B cell (primary cell): ENCODE measurements at regions not wholly inside any gene's neighbourhood (a gene's known extent, or its start where the extent isn't known, plus 50 kb on each side); places are given as distances from the start of the nearest gene placed in this dataset.

ENCODE experiments used
- ATAC-seq: fragments of 200-7000 bp; cut with Tn5 transposase; one replicate; pipeline ENCODE4 v1.10.0; 2021; ENCODE audit warnings: low read depth, mild to moderate bottlenecking, moderate number of reproducible peaks, moderate library complexity
- CTCF ChIA-PET: fragments of 350-600 bp; sonication (Branson Sonifier 250); formaldehyde crosslinking; loops from one replicate; lab custom pipeline; 2021; ENCODE audit warnings: antibody characterized with exemption, inconsistent platforms; lab: Charles Lee
- POLR2A ChIA-PET: fragments of 350-600 bp; sonication (Branson Sonifier 250); formaldehyde crosslinking; loops from one replicate; lab custom pipeline; 2021; ENCODE audit warnings: antibody characterized with exemption; lab: Charles Lee
- DNase-seq: peaks from one replicate; pipeline ENCODE4 v3.0.0; 2013
- H2AFZ ChIP-seq: 2 replicates; pipeline ENCODE4 v1.6.1; 2012; ENCODE audit warnings: mild to moderate bottlenecking, low read depth, low read length; ENCODE audit not compliant: insufficient read depth, poor library complexity, severe bottlenecking
- H3K27ac ChIP-seq, 2 donors: 1 replicate in 1 of 2; 2 replicates in 1 of 2; pipeline ENCODE4 v1.5.1; 2012 to 2013; ENCODE audit warnings: low read length in 2 of 2, mild to moderate bottlenecking in 2 of 2, moderate library complexity in 1 of 2
- H3K27me3 ChIP-seq, 4 experiments: fragments of 200-600 bp in 1 of 4; sonication (generic) in 1 of 4; replicated peaks in 1 of 4; 1 replicate in 2 of 4; 2 replicates in 2 of 4; pipeline versions ENCODE4 v1.6.1 to v1.7.0; 2013 to 2016; ENCODE audit warnings: low read length in 3 of 4, mild to moderate bottlenecking in 2 of 4, mixed read lengths in 1 of 4, moderate library complexity in 1 of 4; ENCODE audit not compliant: insufficient read depth in 4 of 4, control insufficient read depth in 3 of 4; ENCODE audit errors: control extremely low read depth in 1 of 4
- H3K36me3 ChIP-seq, 2 experiments: replicated peaks in 1 of 2; 1 replicate in 1 of 2; 2 replicates in 1 of 2; pipeline versions ENCODE4 v1.6.1 to v1.7.1; 2013; ENCODE audit warnings: low read length in 1 of 2; ENCODE audit not compliant: insufficient read depth in 2 of 2, control insufficient read depth in 1 of 2; ENCODE audit errors: control extremely low read depth in 1 of 2, extremely low read depth in 1 of 2
- H3K4me1 ChIP-seq, 2 donors: fragments of 200-600 bp in 1 of 2; sonication (generic) in 1 of 2; 1 replicate in 1 of 2; 2 replicates in 1 of 2; pipeline versions ENCODE4 v1.5.1 to v1.6.1; 2013 to 2017; ENCODE audit warnings: low read length in 2 of 2; ENCODE audit not compliant: control insufficient read depth in 2 of 2, insufficient read depth in 2 of 2
- H3K4me2 ChIP-seq: replicated peaks from 2 replicates; pipeline ENCODE3; 2012; ENCODE audit warnings: mild to moderate bottlenecking, low read depth, low read length; ENCODE audit not compliant: poor library complexity, severe bottlenecking
- H3K4me3 ChIP-seq, 5 experiments: fragments of 200-600 bp in 1 of 5; sonication (generic) in 1 of 5; 1 replicate in 3 of 5; 2 replicates in 2 of 5; pipeline versions ENCODE4 v1.5.1 to v1.7.0; 2011 to 2016; ENCODE audit warnings: low read length in 4 of 5, mild to moderate bottlenecking in 4 of 5, low read depth in 2 of 5, control low read depth in 1 of 5, moderate library complexity in 1 of 5; ENCODE audit not compliant: insufficient read depth in 1 of 5; ENCODE audit errors: control extremely low read depth in 1 of 5, extremely low read depth in 1 of 5
- H3K79me2 ChIP-seq: fragments of 200-600 bp; sonication (generic); one replicate; pipeline ENCODE4 v1.6.0; 2016; ENCODE audit warnings: low read length; ENCODE audit not compliant: control insufficient read depth, insufficient read depth
- H3K9ac ChIP-seq: fragments of 200-600 bp; sonication (generic); 2 replicates; pipeline ENCODE4 v1.6.1; 2017; ENCODE audit warnings: mild to moderate bottlenecking, low read length, moderate library complexity
- H3K9me3 ChIP-seq, 3 donors: one replicate each; pipeline versions ENCODE4 v1.6.1 to v1.7.1; 2013; ENCODE audit warnings: low read length in 2 of 3; ENCODE audit not compliant: control insufficient read depth in 2 of 3, insufficient read depth in 1 of 3; ENCODE audit errors: control extremely low read depth in 1 of 3
- H4K20me1 ChIP-seq: 2 replicates; pipeline ENCODE4 v1.6.0; 2012; ENCODE audit warnings: mild to moderate bottlenecking, low read length; ENCODE audit not compliant: insufficient read depth, control insufficient read depth, poor library complexity, severe bottlenecking
- H3K27ac Mint-ChIP-seq: one replicate; pipeline ENCODE4 v1.8.0; 2021; ENCODE audit warnings: mixed read lengths
- H3K27me3 Mint-ChIP-seq: one replicate; pipeline ENCODE4 v1.8.0; 2021; ENCODE audit warnings: mixed read lengths
- H3K4me1 Mint-ChIP-seq: one replicate; pipeline ENCODE4 v1.8.0; 2021; ENCODE audit warnings: mixed read lengths
- H3K4me3 Mint-ChIP-seq: one replicate; pipeline ENCODE4 v1.8.0; 2021; ENCODE audit warnings: mixed read lengths
- H3K9me3 Mint-ChIP-seq: one replicate; pipeline ENCODE4 v1.8.0; 2022; ENCODE audit warnings: mixed read lengths; ENCODE audit not compliant: insufficient read depth
- EZH2 ChIP-seq: IDR thresholded peaks from 2 replicates; pipeline ENCODE4 v1.6.1; 2012; ENCODE audit warnings: borderline replicate concordance, low read depth, mild to moderate bottlenecking, moderate library complexity, low read length; ENCODE audit not compliant: insufficient read depth, poor library complexity, severe bottlenecking
- WGBS: methylation state at CpG from one replicate; pipeline ENCODE4 v1.1.5; 2013; ENCODE audit warnings: missing lambda C conversion rate; ENCODE audit not compliant: insufficient coverage; 5-methylcytosine and 5-hydroxymethylcytosine counted together
- intact Hi-C: fragments of 100-400 bp; cut with micrococcal nuclease; formaldehyde crosslinking; loops from one replicate; pipeline ENCODE4 v1.10.0; 2022
- TF ChIP-seq, protein P1 (sequence below): fragments of 200-600 bp; IDR thresholded peaks from one replicate; pipeline ENCODE4 v1.8.0; 2022; ENCODE audit warnings: antibody characterized with exemption, mild to moderate bottlenecking

- Mint-ChIP-seq H3K4me3 (no peak overlapping the region), H3K27ac (no peak overlapping the region), H3K27me3 (no peaks in the 10 kb centered on the region), H3K4me1 (no peaks in the 10 kb centered on the region), H3K9me3 (peaks cover 5% of the 10 kb centered on the region)
- no peak overlapping the region for H3K9ac ChIP-seq
- ChIA-PET CTCF (no interaction called here), POLR2A (no interaction called here)
- no peaks in the 10 kb centered on the region for H3K4me1 ChIP-seq
- no peak overlapping the region for H2AFZ ChIP-seq
- 90% methylated on average over 2 of the region's 2 CpGs for WGBS
- no peak for ATAC-seq
- H3K79me2 ChIP-seq, result no peaks in the 10 kb centered on the region
- TF ChIP-seq, protein P1, sequence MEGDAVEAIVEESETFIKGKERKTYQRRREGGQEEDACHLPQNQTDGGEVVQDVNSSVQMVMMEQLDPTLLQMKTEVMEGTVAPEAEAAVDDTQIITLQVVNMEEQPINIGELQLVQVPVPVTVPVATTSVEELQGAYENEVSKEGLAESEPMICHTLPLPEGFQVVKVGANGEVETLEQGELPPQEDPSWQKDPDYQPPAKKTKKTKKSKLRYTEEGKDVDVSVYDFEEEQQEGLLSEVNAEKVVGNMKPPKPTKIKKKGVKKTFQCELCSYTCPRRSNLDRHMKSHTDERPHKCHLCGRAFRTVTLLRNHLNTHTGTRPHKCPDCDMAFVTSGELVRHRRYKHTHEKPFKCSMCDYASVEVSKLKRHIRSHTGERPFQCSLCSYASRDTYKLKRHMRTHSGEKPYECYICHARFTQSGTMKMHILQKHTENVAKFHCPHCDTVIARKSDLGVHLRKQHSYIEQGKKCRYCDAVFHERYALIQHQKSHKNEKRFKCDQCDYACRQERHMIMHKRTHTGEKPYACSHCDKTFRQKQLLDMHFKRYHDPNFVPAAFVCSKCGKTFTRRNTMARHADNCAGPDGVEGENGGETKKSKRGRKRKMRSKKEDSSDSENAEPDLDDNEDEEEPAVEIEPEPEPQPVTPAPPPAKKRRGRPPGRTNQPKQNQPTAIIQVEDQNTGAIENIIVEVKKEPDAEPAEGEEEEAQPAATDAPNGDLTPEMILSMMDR, result no peak
- TF ChIP-seq EZH2, result no peak
- no peaks in the 10 kb centered on the region for H4K20me1 ChIP-seq
- no peak overlapping the region for H3K4me2 ChIP-seq
- DNase-seq, result no peak
- no peak overlapping the region for H3K27ac ChIP-seq
- intact Hi-C loops, result no loop called here
- no peaks in the 10 kb centered on the region for H3K36me3 ChIP-seq
- no peak overlapping the region for H3K4me3 ChIP-seq
- peaks cover 0 to 10% (median 0%) of the 10 kb centered on the region in 3 donors for H3K9me3 ChIP-seq
- no peaks in the 10 kb centered on the region for H3K27me3 ChIP-seq
These were observed 218.7 kb upstream of the PPARGC1A start for GRCh38 chr4:24108567-24108966.

DNA sequence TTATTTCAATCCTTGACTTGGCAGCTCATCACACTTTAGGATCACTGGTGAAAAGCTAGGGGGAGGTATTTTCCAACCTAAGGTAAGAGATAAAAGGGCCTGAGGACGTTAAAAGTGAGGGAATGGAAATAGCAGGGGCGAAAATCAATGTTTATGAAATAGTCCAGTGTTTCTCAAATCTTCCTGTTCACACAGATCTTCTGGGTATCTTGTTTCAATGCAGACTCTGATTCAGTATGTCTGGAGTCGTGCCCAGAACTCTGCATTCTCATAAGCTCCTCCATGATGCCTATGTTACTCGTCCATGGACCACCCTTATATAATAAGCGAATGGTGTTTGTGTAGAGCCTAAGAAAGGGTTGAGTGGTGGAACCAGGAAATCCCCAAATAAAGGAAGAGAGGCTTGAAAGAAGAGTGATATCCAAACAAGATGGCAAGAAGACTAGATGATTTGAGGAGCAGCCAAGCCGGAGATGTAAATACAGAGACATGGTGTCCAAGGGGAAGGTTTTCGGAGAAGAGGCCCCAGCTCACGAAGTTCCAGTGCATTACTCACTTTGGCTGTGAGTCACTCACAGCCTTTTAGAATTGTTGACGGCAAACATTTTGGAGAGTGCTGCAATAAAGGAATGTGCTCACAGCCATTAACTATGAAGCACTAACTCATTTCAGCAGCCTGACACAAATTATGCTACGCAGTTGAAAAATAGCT, 215.6 kb upstream of the PPARGC1A start:
- no peak overlapping the region for H3K4me3 Mint-ChIP-seq
- ChIA-PET CTCF (no interaction called here), POLR2A (no interaction called here)
- ATAC-seq (no peak), DNase-seq (no peak)
- peaks cover 2% of the 10 kb centered on the region for H3K9me3 Mint-ChIP-seq
- Histone ChIP-seq H3K4me1 (no peaks in the 10 kb centered on the region), H3K27ac (no peak overlapping the region), H3K4me2 (no peak overlapping the region), H2AFZ (no peak overlapping the region), H3K79me2 (no peaks in the 10 kb centered on the region), H3K9ac (no peak overlapping the region), H3K27me3 (no peaks in the 10 kb centered on the region), H4K20me1 (no peaks in the 10 kb centered on the region), H3K36me3 (no peaks in the 10 kb centered on the region), H3K4me3 (no peak overlapping the region), H3K9me3 (peaks cover 0 to 14% (median 0%) of the 10 kb centered on the region in 3 donors)
- TF ChIP-seq, protein P1, result no peak
- TF ChIP-seq EZH2, result no peak
- intact Hi-C loops, result no loop called here
- H3K4me1 Mint-ChIP-seq, result no peaks in the 10 kb centered on the region
- WGBS, result 91% methylated on average over 5 of the region's 10 CpGs
- H3K27ac Mint-ChIP-seq, result no peak overlapping the region
- H3K27me3 Mint-ChIP-seq, result no peaks in the 10 kb centered on the region
